ENCODE measurements at regions not wholly inside any gene's neighbourhood (a gene's known extent, or its start where the extent isn't known, plus 50 kb on each side); places are given as distances from the start of the nearest gene placed in this dataset.
"Not testable (repeated sequence)": the region's sequence is repeated elsewhere in the genome, so short reads cannot be mapped to it uniquely, and the experiment has no call there.

GRCh38 chr13:81283561-81283960, 942.6 kb upstream of the SPRY2 start:
- H3K4me3 ChIP-seq (ENCODE audit: low read length) = no peak overlapping the region
- no peak for TF ChIP-seq CTCF (conservative IDR thresholded peaks at IDR 0.05; ENCODE audit: low read depth, low read length)
- DNase-seq (ENCODE audit: low read depth) = no peak

GRCh38 chr13:81283062-81283461, 942.1 kb upstream of the SPRY2 start:
- H3K4me3 ChIP-seq (ENCODE audit: low read length) = no peak overlapping the region
- no peak for TF ChIP-seq CTCF (conservative IDR thresholded peaks at IDR 0.05; ENCODE audit: low read depth, low read length)
- DNase-seq (ENCODE audit: low read depth) = no peak

- no peak for DNase-seq (ENCODE audit: low read depth)
- H3K4me3 ChIP-seq (ENCODE audit: low read length) = no peak overlapping the region
- TF ChIP-seq CTCF (conservative IDR thresholded peaks at IDR 0.05; ENCODE audit: low read depth, low read length) = no peak
Measured at GRCh38 chr13:81275666-81276258, 934.8 kb upstream of the SPRY2 start.

GRCh38 chr13:81247711-81248110, 906.8 kb upstream of the SPRY2 start:
- no peak overlapping the region for H3K4me3 ChIP-seq (ENCODE audit: low read length)
- no peak for DNase-seq (ENCODE audit: low read depth)
- TF ChIP-seq CTCF (conservative IDR thresholded peaks at IDR 0.05; ENCODE audit: low read depth, low read length) = no peak

GRCh38 chr13:81246556-81246955, 905.6 kb upstream of the SPRY2 start:
- no peak for TF ChIP-seq CTCF (conservative IDR thresholded peaks at IDR 0.05; ENCODE audit: low read depth, low read length)
- DNase-seq (ENCODE audit: low read depth) = no peak
- no peak overlapping the region for H3K4me3 ChIP-seq (ENCODE audit: low read length)

GRCh38 chr13:81244011-81244410, 903.1 kb upstream of the SPRY2 start:
- no peak overlapping the region for H3K4me3 ChIP-seq (ENCODE audit: low read length)
- TF ChIP-seq CTCF (conservative IDR thresholded peaks at IDR 0.05; ENCODE audit: low read depth, low read length) = no peak
- DNase-seq (ENCODE audit: low read depth) = no peak

- H3K4me3 ChIP-seq (ENCODE audit: low read length) = no peak overlapping the region
- no peak for DNase-seq (ENCODE audit: low read depth)
- TF ChIP-seq CTCF (conservative IDR thresholded peaks at IDR 0.05; ENCODE audit: low read depth, low read length) = no peak
Measured at GRCh38 chr13:81230386-81230785, 889.5 kb upstream of the SPRY2 start.

- not testable (repeated sequence) for DNase-seq (ENCODE audit: low read depth); H3K4me3 ChIP-seq (ENCODE audit: low read length)
Measured at GRCh38 chr13:81226830-81227229, 885.9 kb upstream of the SPRY2 start.
